NCI-H187 (cell line): ENCODE measurements at regions not wholly inside any gene's neighbourhood (a gene's known extent, or its start where the extent isn't known, plus 50 kb on each side); places are given as distances from the start of the nearest gene placed in this dataset.
"Not testable (repeated sequence)": the region's sequence is repeated elsewhere in the genome, so short reads cannot be mapped to it uniquely, and the experiment has no call there.

ENCODE experiments used
- DNase-seq, 2 experiments: peaks; one replicate each; lab custom pipeline; 2025; lab: John Stamatoyannopoulos, UW

- DNase-seq: no peak
Observed at GRCh38 chr21:28283641-28284490, 708.8 kb downstream of the LTN1 start.

- no peak for DNase-seq
Observed at GRCh38 chr21:28282833-28283232, 709.8 kb downstream of the LTN1 start.

GRCh38 chr21:28281357-28281756, 711.3 kb downstream of the LTN1 start:
- not testable (repeated sequence) for DNase-seq

GRCh38 chr21:28280611-28281010, 712.1 kb downstream of the LTN1 start:
- no peak for DNase-seq

- no peak for DNase-seq
Observed at GRCh38 chr21:28277324-28277723, 715.4 kb downstream of the LTN1 start.

GRCh38 chr21:28272272-28272992, 720.2 kb downstream of the LTN1 start:
- DNase-seq: no peak

GRCh38 chr21:28269173-28269572, 723.5 kb downstream of the LTN1 start:
- DNase-seq: no peak

GRCh38 chr21:28268685-28269084, 724.0 kb downstream of the LTN1 start:
- DNase-seq: no peak

- no peak for DNase-seq
Observed at GRCh38 chr21:28267449-28267848, 725.2 kb downstream of the LTN1 start.

- no peak for DNase-seq
Observed at GRCh38 chr21:28266061-28266460, 726.6 kb downstream of the LTN1 start.

GRCh38 chr21:28263974-28264373, 728.7 kb downstream of the LTN1 start:
- no peak for DNase-seq

- no peak for DNase-seq
Observed at GRCh38 chr21:28261298-28261697, 731.4 kb downstream of the LTN1 start.

GRCh38 chr21:28257276-28257675, 735.4 kb downstream of the LTN1 start:
- no peak for DNase-seq

- no peak for DNase-seq
Observed at GRCh38 chr21:28256837-28257236, 735.8 kb downstream of the LTN1 start.

- no peak for DNase-seq
Observed at GRCh38 chr21:28256420-28256831, 736.3 kb downstream of the LTN1 start.

GRCh38 chr21:28253961-28254360, 738.7 kb downstream of the LTN1 start:
- DNase-seq: no peak

- DNase-seq: no peak
Observed at GRCh38 chr21:28253338-28253737, 739.3 kb downstream of the LTN1 start.

GRCh38 chr21:28252928-28253327, 739.7 kb downstream of the LTN1 start:
- no peak for DNase-seq

- no peak for DNase-seq
Observed at GRCh38 chr21:28250946-28251345, 741.7 kb downstream of the LTN1 start.

- no peak for DNase-seq
Observed at GRCh38 chr21:28247454-28248020, 745.1 kb downstream of the LTN1 start.

GRCh38 chr21:28240586-28240985, 752.1 kb downstream of the LTN1 start:
- no peak for DNase-seq

GRCh38 chr21:28239340-28239739, 753.3 kb downstream of the LTN1 start:
- no peak for DNase-seq

- DNase-seq: no peak
Observed at GRCh38 chr21:28237661-28238060, 755.0 kb downstream of the LTN1 start.
